ENCODE measurements at regions not wholly inside any gene's neighbourhood (a gene's known extent, or its start where the extent isn't known, plus 50 kb on each side); places are given as distances from the start of the nearest gene placed in this dataset.

GRCh38 chr1:186574926-186575325 is 105.3 kb downstream of the PTGS2 start:
- TF ChIP-seq, protein P1, sequence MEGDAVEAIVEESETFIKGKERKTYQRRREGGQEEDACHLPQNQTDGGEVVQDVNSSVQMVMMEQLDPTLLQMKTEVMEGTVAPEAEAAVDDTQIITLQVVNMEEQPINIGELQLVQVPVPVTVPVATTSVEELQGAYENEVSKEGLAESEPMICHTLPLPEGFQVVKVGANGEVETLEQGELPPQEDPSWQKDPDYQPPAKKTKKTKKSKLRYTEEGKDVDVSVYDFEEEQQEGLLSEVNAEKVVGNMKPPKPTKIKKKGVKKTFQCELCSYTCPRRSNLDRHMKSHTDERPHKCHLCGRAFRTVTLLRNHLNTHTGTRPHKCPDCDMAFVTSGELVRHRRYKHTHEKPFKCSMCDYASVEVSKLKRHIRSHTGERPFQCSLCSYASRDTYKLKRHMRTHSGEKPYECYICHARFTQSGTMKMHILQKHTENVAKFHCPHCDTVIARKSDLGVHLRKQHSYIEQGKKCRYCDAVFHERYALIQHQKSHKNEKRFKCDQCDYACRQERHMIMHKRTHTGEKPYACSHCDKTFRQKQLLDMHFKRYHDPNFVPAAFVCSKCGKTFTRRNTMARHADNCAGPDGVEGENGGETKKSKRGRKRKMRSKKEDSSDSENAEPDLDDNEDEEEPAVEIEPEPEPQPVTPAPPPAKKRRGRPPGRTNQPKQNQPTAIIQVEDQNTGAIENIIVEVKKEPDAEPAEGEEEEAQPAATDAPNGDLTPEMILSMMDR (IDR thresholded peaks at IDR 0.05), result no peak
- TF ChIP-seq POLR2AphosphoS5 (IDR thresholded peaks at IDR 0.05), result no peak
- TF ChIP-seq EP300 (IDR thresholded peaks at IDR 0.05), result no peak
